MM.1S (cell line): ENCODE measurements at regions not wholly inside any gene's neighbourhood (a gene's known extent, or its start where the extent isn't known, plus 50 kb on each side); places are given as distances from the start of the nearest gene placed in this dataset.

ENCODE experiments used
- CTCF ChIP-seq: fragments of 300-600 bp; sonication (generic); IDR thresholded peaks from 2 replicates; pipeline ENCODE4 v1.5.1; 2016; ENCODE audit warnings: antibody characterized with exemption, low read length, mixed read lengths
- EZH2 ChIP-seq: fragments of 300-600 bp; sonication (generic); optimal IDR thresholded peaks from 2 replicates; pipeline ENCODE3; 2017; ENCODE audit warnings: low read depth, mild to moderate bottlenecking, antibody characterized with exemption, low read length, mixed read lengths
- EZH2phosphoT487 ChIP-seq: fragments of 300-600 bp; sonication (generic); IDR thresholded peaks from 2 replicates; pipeline ENCODE4 v1.6.1; 2018; ENCODE audit warnings: antibody characterized with exemption, low read length

GRCh38 chr10:100653238-100653956 is 92.0 kb upstream of the PAX2 start:
- TF ChIP-seq CTCF: no peak
- TF ChIP-seq EZH2: no peak
- no peak for TF ChIP-seq EZH2phosphoT487
